ENCODE measurements at regions not wholly inside any gene's neighbourhood (a gene's known extent, or its start where the extent isn't known, plus 50 kb on each side); places are given as distances from the start of the nearest gene placed in this dataset.

GRCh38 chr7:114086914-114087652 lies 168.3 kb upstream of the PPP1R3A start:
- H3K36me3 Mint-ChIP-seq (ENCODE audit: unreplicated experiment), result no peaks in the 10 kb centered on the region
- H3K4me1 Mint-ChIP-seq (ENCODE audit: low read depth, unreplicated experiment), result peaks cover 20% of the 10 kb centered on the region
- DNase-seq, result peak; percentile 40
- H3K27me3 Mint-ChIP-seq (ENCODE audit: unreplicated experiment), result peaks cover 18% of the 10 kb centered on the region
- TF ChIP-seq CTCF (IDR thresholded peaks at IDR 0.05; ENCODE audit: partially characterized antibody, unreplicated experiment), result no peak
- H3K4me3 Mint-ChIP-seq (ENCODE audit: unreplicated experiment), result peak overlapping the region; percentile 94
- H3K27ac Mint-ChIP-seq (ENCODE audit: unreplicated experiment), result peak overlapping the region; percentile 88
- H3K9me3 Mint-ChIP-seq (ENCODE audit: unreplicated experiment), result peaks cover 16% of the 10 kb centered on the region

DNA sequence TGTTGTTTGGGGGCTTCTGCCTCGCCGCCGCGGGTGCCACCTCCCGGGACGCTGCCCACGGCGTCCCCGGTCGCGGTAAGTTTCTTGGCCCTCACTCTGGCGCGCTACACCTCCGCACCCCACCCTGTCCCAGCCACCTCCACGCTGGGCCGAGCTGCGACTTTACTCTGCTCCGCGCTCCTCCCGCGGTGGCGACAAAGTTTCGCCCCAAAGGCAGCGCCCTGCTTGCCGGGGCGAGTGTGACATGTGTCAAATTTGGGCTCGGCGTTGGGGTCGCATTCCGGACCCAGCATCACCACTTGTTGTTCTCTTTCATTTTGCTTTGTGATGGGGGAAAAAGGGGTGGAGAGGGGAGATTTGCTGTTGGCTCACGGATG lies 167.7 kb upstream of the PPP1R3A start:
- H3K9me3 Mint-ChIP-seq (ENCODE audit: unreplicated experiment), result peaks cover 16% of the 10 kb centered on the region
- no peak for TF ChIP-seq CTCF (IDR thresholded peaks at IDR 0.05; ENCODE audit: partially characterized antibody, unreplicated experiment)
- H3K36me3 Mint-ChIP-seq (ENCODE audit: unreplicated experiment), result no peaks in the 10 kb centered on the region
- peak overlapping the region; percentile 94 for H3K4me3 Mint-ChIP-seq (ENCODE audit: unreplicated experiment)
- peak; percentile 40 for DNase-seq
- peaks cover 20% of the 10 kb centered on the region for H3K4me1 Mint-ChIP-seq (ENCODE audit: low read depth, unreplicated experiment)
- H3K27me3 Mint-ChIP-seq (ENCODE audit: unreplicated experiment), result peaks cover 18% of the 10 kb centered on the region
- H3K27ac Mint-ChIP-seq (ENCODE audit: unreplicated experiment), result peak overlapping the region; percentile 88

GRCh38 chr7:114085592-114086501 lies 167.0 kb upstream of the PPP1R3A start:
- Mint-ChIP-seq H3K4me1 (ENCODE audit: low read depth, unreplicated experiment) (peaks cover 20% of the 10 kb centered on the region), H3K4me3 (ENCODE audit: unreplicated experiment) (peak overlapping the region; percentile 91), H3K27me3 (ENCODE audit: unreplicated experiment) (peaks cover 18% of the 10 kb centered on the region), H3K9me3 (ENCODE audit: unreplicated experiment) (peaks cover 16% of the 10 kb centered on the region), H3K27ac (ENCODE audit: unreplicated experiment) (peak overlapping the region; percentile 94), H3K36me3 (ENCODE audit: unreplicated experiment) (no peaks in the 10 kb centered on the region)
- DNase-seq, result peak; percentile 75
- no peak for TF ChIP-seq CTCF (IDR thresholded peaks at IDR 0.05; ENCODE audit: partially characterized antibody, unreplicated experiment)

DNA sequence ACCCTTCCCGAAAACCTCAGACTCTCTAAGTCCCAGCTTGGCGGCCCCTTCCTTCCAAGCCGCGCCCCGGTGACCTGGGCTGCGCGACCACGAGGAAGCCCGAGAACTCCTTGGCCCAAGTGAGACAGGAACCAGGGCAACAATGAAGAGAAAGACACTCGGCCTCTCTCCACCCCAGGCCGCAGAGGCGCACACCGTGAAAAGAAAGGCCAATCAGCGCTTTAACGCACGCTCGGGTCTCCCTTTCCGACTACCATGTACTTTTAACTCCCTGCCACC lies 166.4 kb upstream of the PPP1R3A start:
- H3K27me3 Mint-ChIP-seq (ENCODE audit: unreplicated experiment), result peaks cover 18% of the 10 kb centered on the region
- no peaks in the 10 kb centered on the region for H3K36me3 Mint-ChIP-seq (ENCODE audit: unreplicated experiment)
- H3K9me3 Mint-ChIP-seq (ENCODE audit: unreplicated experiment), result peaks cover 16% of the 10 kb centered on the region
- peak overlapping the region; percentile 94 for H3K27ac Mint-ChIP-seq (ENCODE audit: unreplicated experiment)
- no peak for DNase-seq
- no peak for TF ChIP-seq CTCF (IDR thresholded peaks at IDR 0.05; ENCODE audit: partially characterized antibody, unreplicated experiment)
- H3K4me3 Mint-ChIP-seq (ENCODE audit: unreplicated experiment), result peak overlapping the region; percentile 91
- H3K4me1 Mint-ChIP-seq (ENCODE audit: low read depth, unreplicated experiment), result peaks cover 20% of the 10 kb centered on the region
